ENCODE measurements at regions not wholly inside any gene's neighbourhood (a gene's known extent, or its start where the extent isn't known, plus 50 kb on each side); places are given as distances from the start of the nearest gene placed in this dataset.

GRCh38 chr13:100812982-100813584, 138.5 kb upstream of the TMTC4 start:
- TF ChIP-seq CTCF (IDR thresholded peaks at IDR 0.05), result no peak
- no peak for TF ChIP-seq POLR2A (IDR thresholded peaks at IDR 0.05)

Measured in body of pancreas (tissue), 4 donors.